Adrenal gland (tissue), 9 donors: ENCODE measurements at regions not wholly inside any gene's neighbourhood (a gene's known extent, or its start where the extent isn't known, plus 50 kb on each side); places are given as distances from the start of the nearest gene placed in this dataset.

Experiments used
- DNase-seq, 7 donors: peaks; one replicate each; pipeline ENCODE4 v3.0.0-alpha.2; 2019 to 2020
- H3K27ac ChIP-seq, 5 donors: fragments of 200-600 bp; sonication (generic) in 4 of 5; 1 replicate in 3 of 5; 2 replicates in 2 of 5; pipeline versions ENCODE4 v1.5.1 to v1.8.0; 2016 to 2020; ENCODE audit warnings: mild to moderate bottlenecking in 1 of 5
- H3K27me3 ChIP-seq: fragments of 200-600 bp; 2 replicates; pipeline ENCODE4 v1.8.0; 2021
- H3K36me3 ChIP-seq, 2 donors: fragments of 200-600 bp; replicated peaks in 1 of 2; 1 replicate in 1 of 2; 2 replicates in 1 of 2; pipeline versions ENCODE4 v1.5.1 to v1.8.0; 2018 to 2022
- H3K4me1 ChIP-seq, 2 donors: fragments of 200-600 bp; replicated peaks in 1 of 2; 1 replicate in 1 of 2; 2 replicates in 1 of 2; pipeline versions ENCODE4 v1.5.1 to v1.8.0; 2018 to 2021
- H3K4me3 ChIP-seq, 4 donors: fragments of 200-600 bp; sonication (generic) in 3 of 4; one replicate each; pipeline ENCODE4 v1.5.1; 2016 to 2018
- H3K9me3 ChIP-seq, 3 donors: fragments of 200-600 bp; sonication (generic) in 1 of 3; replicated peaks in 1 of 3; 1 replicate in 2 of 3; 2 replicates in 1 of 3; pipeline versions ENCODE4 v1.5.1 to v1.8.0; 2016 to 2021
- CTCF ChIP-seq, 6 experiments: fragments of 450-650 bp in 4 of 6; fragments of 200-600 bp in 2 of 6; sonication (generic) in 1 of 6; IDR thresholded peaks; 1 replicate in 5 of 6; 2 replicates in 1 of 6; pipeline versions ENCODE4 v1.5.1 to v1.8.0; 2016 to 2021; ENCODE audit warnings: antibody characterized with exemption in 6 of 6, mild to moderate bottlenecking in 2 of 6, moderate library complexity in 1 of 6
- POLR2A ChIP-seq, 2 donors: fragments of 450-650 bp; IDR thresholded peaks; one replicate each; pipeline ENCODE4 v1.6.1; 2017; ENCODE audit warnings: antibody characterized with exemption in 2 of 2, mild to moderate bottlenecking in 2 of 2, moderate library complexity in 1 of 2
- WGBS, 4 donors: extraction: QIAGEN DNeasy Blood & Tissue Kit in 2 of 4; methylation state at CpG; one replicate each; pipeline versions ENCODE4 v1.1.5 to v1.1.7; 2013 to 2017; 5-methylcytosine and 5-hydroxymethylcytosine counted together
- intact Hi-C, 2 donors: fragments of 100-400 bp; cut with DNase I; formaldehyde crosslinking; loops; one replicate each; pipeline versions ENCODE4 v1.14.1 to v1.15.0; 2022 to 2023
- donor health status: healthy with polysubstance abuse.
- donor health status: Bipolar disorder and iron deficiency.
- donor health status: DM: yes; HTN: yes; CAD: no.
- donor health status: DM: no; HTN: no; CAD: no.
- donor health status: DM: no; HTN: no; CAD: no.

GRCh38 chr2:78585871-78586270, 439.6 kb upstream of the REG3G start:
- no peak overlapping the region for H3K27ac ChIP-seq
- no peaks in the 10 kb centered on the region for H3K9me3 ChIP-seq
- no peak for DNase-seq
- no peak overlapping the region for H3K4me3 ChIP-seq
- H3K27me3 ChIP-seq, result no peaks in the 10 kb centered on the region
- intact Hi-C loops, result no loop called here
- no peaks in the 10 kb centered on the region for H3K36me3 ChIP-seq
- no peaks in the 10 kb centered on the region for H3K4me1 ChIP-seq
- TF ChIP-seq CTCF (IDR thresholded peaks at IDR 0.05), result no peak
- TF ChIP-seq POLR2A (IDR thresholded peaks at IDR 0.05), result no peak
- 40 to 48% (median 45%) methylated on average over 3 of the region's 3 CpGs for WGBS, 4 donors

GRCh38 chr2:78586316-78586715, 439.2 kb upstream of the REG3G start:
- intact Hi-C loops, result no loop called here
- TF ChIP-seq CTCF (IDR thresholded peaks at IDR 0.05) (no peak), POLR2A (IDR thresholded peaks at IDR 0.05) (no peak)
- Histone ChIP-seq H3K4me1 (no peaks in the 10 kb centered on the region), H3K27ac (no peak overlapping the region), H3K4me3 (no peak overlapping the region), H3K27me3 (no peaks in the 10 kb centered on the region), H3K9me3 (no peaks in the 10 kb centered on the region), H3K36me3 (no peaks in the 10 kb centered on the region)
- DNase-seq, result no peak
- 46 to 67% (median 61%) methylated on average over 1 of the region's 1 CpG for WGBS, 4 donors

- no peak for DNase-seq
These were observed 435.6 kb upstream of the REG3G start for GRCh38 chr2:78589871-78590270.

GRCh38 chr2:78592491-78592890, 433.0 kb upstream of the REG3G start:
- no peak for TF ChIP-seq POLR2A (IDR thresholded peaks at IDR 0.05)
- no peak for TF ChIP-seq CTCF (IDR thresholded peaks at IDR 0.05)
- Histone ChIP-seq H3K9me3 (no peaks in the 10 kb centered on the region), H3K27me3 (no peaks in the 10 kb centered on the region), H3K4me1 (no peaks in the 10 kb centered on the region), H3K36me3 (no peaks in the 10 kb centered on the region), H3K4me3 (no peak overlapping the region), H3K27ac (no peak overlapping the region)
- intact Hi-C loops, result no loop called here
- WGBS, 4 donors, result 64 to 82% (median 78%) methylated on average over 3 of the region's 3 CpGs
- DNase-seq, result no peak

More at GRCh38 chr2:78589871-78590270, 435.6 kb upstream of the REG3G start:
- H3K27ac ChIP-seq, result no peak overlapping the region
- H3K27me3 ChIP-seq, result no peaks in the 10 kb centered on the region
- H3K4me3 ChIP-seq, result no peak overlapping the region
- no peak for TF ChIP-seq CTCF (IDR thresholded peaks at IDR 0.05)
- no peak for TF ChIP-seq POLR2A (IDR thresholded peaks at IDR 0.05)
- intact Hi-C loops, result no loop called here
- no peaks in the 10 kb centered on the region for H3K4me1 ChIP-seq
- H3K36me3 ChIP-seq, result no peaks in the 10 kb centered on the region
- H3K9me3 ChIP-seq, result no peaks in the 10 kb centered on the region
